HepG2 (cell line): ENCODE measurements at regions not wholly inside any gene's neighbourhood (a gene's known extent, or its start where the extent isn't known, plus 50 kb on each side); places are given as distances from the start of the nearest gene placed in this dataset.

ENCODE experiments used
- ATAC-seq: fragments of 200-7000 bp; cut with Tn5 transposase; 3 replicates; pipeline ENCODE4 v1.9.1; 2020; ENCODE audit warnings: mild to moderate bottlenecking, moderate library complexity
- BruUV-seq: library from RNA; stranded (reverse); fragments of 400-500 nt; replicated peaks from 2 replicates; lab custom pipeline; 2021; lab: Mats Ljungman, UMichigan
- CTCF ChIA-PET: fragments of 300-600 bp; formaldehyde crosslinking; extraction: SDS; loops from one replicate; lab custom pipeline; 2021; ENCODE audit warnings: low total read pairs, inconsistent platforms, low intra/inter-chr PET ratio; lab: Yijun Ruan, JAX
- POLR2A ChIA-PET: fragments of 350-600 bp; sonication (Branson Sonifier 250); formaldehyde crosslinking; loops from one replicate; lab custom pipeline; 2020; ENCODE audit warnings: antibody characterized with exemption, inconsistent platforms; lab: Yijun Ruan, JAX
- DNase-seq: peaks from one replicate; pipeline ENCODE4 v3.0.0-alpha.2; 2015; ENCODE audit warnings: low spot score
- FAIRE-seq: peaks from 3 replicates; lab custom pipeline; 2011; peaks lifted over from hg19 to GRCh38; lab: Jason Lieb, UNC
- H2AFZ ChIP-seq: one replicate; pipeline ENCODE4 v1.6.1; 2011; ENCODE audit warnings: low read length, inconsistent platforms
- H3K27ac ChIP-seq: fragments of 300-600 bp; 3 replicates; pipeline ENCODE4 v1.8.0; 2011; ENCODE audit warnings: mixed run types, mild to moderate bottlenecking, mixed read lengths, low read length, inconsistent platforms; ENCODE audit not compliant: insufficient read depth; ENCODE audit errors: extremely low read length
- H3K27me3 ChIP-seq, 2 experiments: fragments of 200-600 bp in 1 of 2; 2 replicates in 1 of 2; 3 replicates in 1 of 2; pipeline versions ENCODE4 v1.6.0 to v1.8.0; 2011; ENCODE audit warnings: low read length in 2 of 2, mild to moderate bottlenecking in 2 of 2, moderate library complexity in 2 of 2, inconsistent platforms in 1 of 2; ENCODE audit not compliant: insufficient read depth in 2 of 2, control insufficient read depth in 1 of 2
- H3K36me3 ChIP-seq, 2 experiments: fragments of 200-600 bp in 1 of 2; replicated peaks in 1 of 2; 2 replicates in 1 of 2; 3 replicates in 1 of 2; pipeline versions ENCODE4 v1.5.1 to v1.8.0; 2011; ENCODE audit warnings: low read length in 2 of 2, inconsistent platforms in 1 of 2; ENCODE audit not compliant: insufficient read depth in 2 of 2, control insufficient read depth in 1 of 2
- H3K4me1 ChIP-seq: 2 replicates; pipeline ENCODE4 v1.5.1; 2012; ENCODE audit warnings: low read length, inconsistent platforms; ENCODE audit not compliant: insufficient read depth
- H3K4me2 ChIP-seq: 2 replicates; pipeline ENCODE4 v1.6.0; 2011; ENCODE audit warnings: low read depth, low read length, inconsistent platforms
- H3K4me3 ChIP-seq, 3 experiments: fragments of 200-600 bp in 1 of 3; sonication (generic), shearing (Covaris generic) in 1 of 3; replicated peaks in 1 of 3; 2 replicates each; pipeline ENCODE4 v1.5.1; 2011 to 2016; ENCODE audit warnings: low read length in 3 of 3, inconsistent platforms in 2 of 3, low read depth in 2 of 3, mild to moderate bottlenecking in 2 of 3, control low read depth in 1 of 3, mixed read lengths in 1 of 3; ENCODE audit not compliant: insufficient read depth in 1 of 3
- H3K79me2 ChIP-seq: one replicate; pipeline ENCODE4 v1.6.1; 2011; ENCODE audit warnings: low read length, inconsistent platforms; ENCODE audit not compliant: insufficient read depth
- H3K9ac ChIP-seq: 2 replicates; pipeline ENCODE4 v1.6.0; 2011; ENCODE audit warnings: mild to moderate bottlenecking, low read depth, low read length, inconsistent platforms; ENCODE audit not compliant: insufficient read depth
- H3K9me3 ChIP-seq: 2 replicates; pipeline ENCODE4 v1.5.1; 2012; ENCODE audit warnings: mild to moderate bottlenecking, low read length
- H4K20me1 ChIP-seq: 2 replicates; pipeline ENCODE4 v1.6.0; 2011; ENCODE audit warnings: inconsistent platforms, mild to moderate bottlenecking, low read length, moderate library complexity; ENCODE audit not compliant: insufficient read depth
- EHMT2 ChIP-seq: fragments of 200-600 bp; sonication (generic); IDR thresholded peaks from 2 replicates; pipeline ENCODE4 v1.7.0; 2017; ENCODE audit warnings: antibody characterized with exemption, low read depth, low read length, borderline replicate concordance
- MTA1 ChIP-seq: sonication (generic); formaldehyde crosslinking; IDR thresholded peaks from 2 replicates; pipeline ENCODE4 v1.4.0; 2020; ENCODE audit warnings: missing genetic modification reagents, mild to moderate bottlenecking, borderline replicate concordance
- PITX1 ChIP-seq: sonication (generic); formaldehyde crosslinking; IDR thresholded peaks from 2 replicates; pipeline ENCODE4 v1.5.1; 2020; ENCODE audit warnings: mild to moderate bottlenecking, missing genetic modification reagents
- POGK ChIP-seq: sonication (generic); formaldehyde crosslinking; conservative IDR thresholded peaks from 2 replicates; pipeline ENCODE4 v1.8.0; 2022; ENCODE audit warnings: mild to moderate bottlenecking, moderate library complexity, missing genetic modification reagents
- RAD21 ChIP-seq: fragments of 450-650 bp; formaldehyde crosslinking; IDR thresholded peaks from 2 replicates; pipeline ENCODE4 v1.5.0; 2020; ENCODE audit warnings: mild to moderate bottlenecking
- RERE ChIP-seq: IDR thresholded peaks from 2 replicates; pipeline ENCODE4 v1.6.1; 2016; ENCODE audit warnings: low read depth, missing genetic modification reagents, missing compliant biosample characterization
- THAP11 ChIP-seq: IDR thresholded peaks from 2 replicates; pipeline ENCODE4 v1.6.1; 2016; ENCODE audit warnings: missing biosample characterization, missing genetic modification reagents
- ZBTB7A ChIP-seq: sonication (generic); formaldehyde crosslinking; IDR thresholded peaks from 2 replicates; pipeline ENCODE4 v1.8.0; 2022; ENCODE audit warnings: mild to moderate bottlenecking, missing genetic modification reagents
- ZNF629 ChIP-seq: sonication (generic); formaldehyde crosslinking; conservative IDR thresholded peaks from 2 replicates; pipeline ENCODE4 v1.5.0; 2020; ENCODE audit warnings: missing genetic modification reagents
- WGBS: methylation state at CpG from one replicate; pipeline ENCODE4 v1.1.6; 2017; ENCODE audit warnings: low lambda C conversion rate; 5-methylcytosine and 5-hydroxymethylcytosine counted together
- in situ Hi-C: cut with HindIII; loops from 2 replicates; pipeline ENCODE4 v1.10.0; 2017; ENCODE audit warnings: low pct_unique_long_range_greater_than_20kb; ENCODE audit not compliant: extremely low pct_ligation_motif_present
- intact Hi-C: fragments of 100-400 bp; cut with micrococcal nuclease; formaldehyde crosslinking; loops from one replicate; pipeline ENCODE4 v1.10.0; 2022; ENCODE audit not compliant: unreplicated experiment
- TF ChIP-seq, protein P1 (sequence below): sonication (generic); formaldehyde crosslinking; IDR thresholded peaks from 2 replicates; pipeline ENCODE4 v1.8.1; 2023; ENCODE audit warnings: missing genetic modification reagents, inconsistent platforms, borderline replicate concordance

GRCh38 chr15:94131875-94132274, 99.5 kb upstream of the MCTP2 start:
- no peaks in the 10 kb centered on the region for H3K9me3 ChIP-seq
- H3K4me3 ChIP-seq, result no peak overlapping the region
- no peaks in the 10 kb centered on the region for H3K27me3 ChIP-seq
- no peak overlapping the region for H3K4me2 ChIP-seq
- intact Hi-C loops (no loop called here), in situ Hi-C loops (no loop called here)
- no peak overlapping the region for H2AFZ ChIP-seq
- CTCF ChIA-PET, result no interaction called here
- ATAC-seq (no peak), FAIRE-seq (no peak), DNase-seq (no peak)
- H3K4me1 ChIP-seq, result no peaks in the 10 kb centered on the region
- no peaks in the 10 kb centered on the region for H4K20me1 ChIP-seq
- TF ChIP-seq MTA1 (CRISPR knock-in tag), result no peak
- no peak for TF ChIP-seq EHMT2
- TF ChIP-seq PITX1 (CRISPR knock-in tag), result no peak
- TF ChIP-seq ZBTB7A (CRISPR knock-in tag), result no peak
- no peak for TF ChIP-seq THAP11
- H3K27ac ChIP-seq, result no peak overlapping the region
- no peaks in the 10 kb centered on the region for H3K36me3 ChIP-seq
- H3K79me2 ChIP-seq, result no peaks in the 10 kb centered on the region
- BruUV-seq, result no TSS peak
- no peak overlapping the region for H3K9ac ChIP-seq
- POLR2A ChIA-PET, result no interaction called here

DNA sequence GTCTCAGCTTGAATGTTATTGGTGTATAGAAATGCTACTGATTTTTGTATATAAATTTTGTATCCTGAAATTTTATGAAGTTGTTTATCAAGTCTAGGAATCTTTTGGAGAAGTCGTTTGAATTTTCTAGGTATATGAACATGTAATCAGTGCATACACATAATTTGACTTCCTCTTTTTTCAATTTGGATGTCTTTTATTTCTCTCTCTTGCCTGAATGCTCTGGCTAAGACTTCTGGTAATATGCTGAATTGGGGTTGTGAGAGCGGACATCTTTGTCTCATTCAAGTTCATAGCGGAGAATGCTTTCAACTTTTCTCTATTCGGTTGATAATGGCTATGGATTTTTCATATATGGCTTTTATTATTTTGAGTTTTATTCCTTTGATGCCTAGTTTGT, 100.9 kb upstream of the MCTP2 start:
- BruUV-seq, result no TSS peak
- ChIA-PET CTCF (no interaction called here), POLR2A (no interaction called here)
- no peak for DNase-seq
- H3K36me3 ChIP-seq, result no peaks in the 10 kb centered on the region
- H3K9me3 ChIP-seq, result no peaks in the 10 kb centered on the region
- H3K9ac ChIP-seq, result no peak overlapping the region
- H3K4me2 ChIP-seq, result no peak overlapping the region
- FAIRE-seq, result no peak
- no peaks in the 10 kb centered on the region for H4K20me1 ChIP-seq
- in situ Hi-C loops, result no loop called here
- intact Hi-C loops, result no loop called here
- no peaks in the 10 kb centered on the region for H3K79me2 ChIP-seq
- H3K4me3 ChIP-seq, result no peak overlapping the region
- 1% methylated on average over 4 of the region's 4 CpGs for WGBS
- H3K27me3 ChIP-seq, result no peaks in the 10 kb centered on the region
- no peak for ATAC-seq
- no peak overlapping the region for H2AFZ ChIP-seq
- no peak overlapping the region for H3K27ac ChIP-seq
- H3K4me1 ChIP-seq, result no peaks in the 10 kb centered on the region
- TF ChIP-seq POGK (CRISPR knock-in tag) (no peak), RAD21 (CRISPR knock-in tag) (no peak), ZNF629 (CRISPR knock-in tag) (no peak), RERE (CRISPR knock-in tag) (no peak)
- TF ChIP-seq, protein P1, sequence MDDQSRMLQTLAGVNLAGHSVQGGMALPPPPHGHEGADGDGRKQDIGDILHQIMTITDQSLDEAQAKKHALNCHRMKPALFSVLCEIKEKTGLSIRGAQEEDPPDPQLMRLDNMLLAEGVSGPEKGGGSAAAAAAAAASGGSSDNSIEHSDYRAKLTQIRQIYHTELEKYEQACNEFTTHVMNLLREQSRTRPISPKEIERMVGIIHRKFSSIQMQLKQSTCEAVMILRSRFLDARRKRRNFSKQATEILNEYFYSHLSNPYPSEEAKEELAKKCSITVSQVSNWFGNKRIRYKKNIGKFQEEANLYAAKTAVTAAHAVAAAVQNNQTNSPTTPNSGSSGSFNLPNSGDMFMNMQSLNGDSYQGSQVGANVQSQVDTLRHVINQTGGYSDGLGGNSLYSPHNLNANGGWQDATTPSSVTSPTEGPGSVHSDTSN (CRISPR knock-in tag), result no peak
